B cell (primary cell): ENCODE measurements at regions not wholly inside any gene's neighbourhood (a gene's known extent, or its start where the extent isn't known, plus 50 kb on each side); places are given as distances from the start of the nearest gene placed in this dataset.

Experiments used
- ATAC-seq: fragments of 200-7000 bp; cut with Tn5 transposase; one replicate; pipeline ENCODE4 v1.10.0; 2021; ENCODE audit warnings: low read depth, mild to moderate bottlenecking, moderate number of reproducible peaks, moderate library complexity
- CTCF ChIA-PET: fragments of 350-600 bp; sonication (Branson Sonifier 250); formaldehyde crosslinking; loops from one replicate; lab custom pipeline; 2021; ENCODE audit warnings: antibody characterized with exemption, inconsistent platforms; lab: Charles Lee
- POLR2A ChIA-PET: fragments of 350-600 bp; sonication (Branson Sonifier 250); formaldehyde crosslinking; loops from one replicate; lab custom pipeline; 2021; ENCODE audit warnings: antibody characterized with exemption; lab: Charles Lee
- DNase-seq: peaks from one replicate; pipeline ENCODE4 v3.0.0; 2013
- H2AFZ ChIP-seq: 2 replicates; pipeline ENCODE4 v1.6.1; 2012; ENCODE audit warnings: mild to moderate bottlenecking, low read depth, low read length; ENCODE audit not compliant: insufficient read depth, poor library complexity, severe bottlenecking
- H3K27ac ChIP-seq, 2 donors: 1 replicate in 1 of 2; 2 replicates in 1 of 2; pipeline ENCODE4 v1.5.1; 2012 to 2013; ENCODE audit warnings: low read length in 2 of 2, mild to moderate bottlenecking in 2 of 2, moderate library complexity in 1 of 2
- H3K27me3 ChIP-seq, 4 experiments: fragments of 200-600 bp in 1 of 4; sonication (generic) in 1 of 4; replicated peaks in 1 of 4; 1 replicate in 2 of 4; 2 replicates in 2 of 4; pipeline versions ENCODE4 v1.6.1 to v1.7.0; 2013 to 2016; ENCODE audit warnings: low read length in 3 of 4, mild to moderate bottlenecking in 2 of 4, mixed read lengths in 1 of 4, moderate library complexity in 1 of 4; ENCODE audit not compliant: insufficient read depth in 4 of 4, control insufficient read depth in 3 of 4; ENCODE audit errors: control extremely low read depth in 1 of 4
- H3K36me3 ChIP-seq, 2 experiments: replicated peaks in 1 of 2; 1 replicate in 1 of 2; 2 replicates in 1 of 2; pipeline versions ENCODE4 v1.6.1 to v1.7.1; 2013; ENCODE audit warnings: low read length in 1 of 2; ENCODE audit not compliant: insufficient read depth in 2 of 2, control insufficient read depth in 1 of 2; ENCODE audit errors: control extremely low read depth in 1 of 2, extremely low read depth in 1 of 2
- H3K4me1 ChIP-seq, 2 donors: fragments of 200-600 bp in 1 of 2; sonication (generic) in 1 of 2; 1 replicate in 1 of 2; 2 replicates in 1 of 2; pipeline versions ENCODE4 v1.5.1 to v1.6.1; 2013 to 2017; ENCODE audit warnings: low read length in 2 of 2; ENCODE audit not compliant: control insufficient read depth in 2 of 2, insufficient read depth in 2 of 2
- H3K4me2 ChIP-seq: replicated peaks from 2 replicates; pipeline ENCODE3; 2012; ENCODE audit warnings: mild to moderate bottlenecking, low read depth, low read length; ENCODE audit not compliant: poor library complexity, severe bottlenecking
- H3K4me3 ChIP-seq, 5 experiments: fragments of 200-600 bp in 1 of 5; sonication (generic) in 1 of 5; 1 replicate in 3 of 5; 2 replicates in 2 of 5; pipeline versions ENCODE4 v1.5.1 to v1.7.0; 2011 to 2016; ENCODE audit warnings: low read length in 4 of 5, mild to moderate bottlenecking in 4 of 5, low read depth in 2 of 5, control low read depth in 1 of 5, moderate library complexity in 1 of 5; ENCODE audit not compliant: insufficient read depth in 1 of 5; ENCODE audit errors: control extremely low read depth in 1 of 5, extremely low read depth in 1 of 5
- H3K79me2 ChIP-seq: fragments of 200-600 bp; sonication (generic); one replicate; pipeline ENCODE4 v1.6.0; 2016; ENCODE audit warnings: low read length; ENCODE audit not compliant: control insufficient read depth, insufficient read depth
- H3K9ac ChIP-seq: fragments of 200-600 bp; sonication (generic); 2 replicates; pipeline ENCODE4 v1.6.1; 2017; ENCODE audit warnings: mild to moderate bottlenecking, low read length, moderate library complexity
- H3K9me3 ChIP-seq, 3 donors: one replicate each; pipeline versions ENCODE4 v1.6.1 to v1.7.1; 2013; ENCODE audit warnings: low read length in 2 of 3; ENCODE audit not compliant: control insufficient read depth in 2 of 3, insufficient read depth in 1 of 3; ENCODE audit errors: control extremely low read depth in 1 of 3
- H4K20me1 ChIP-seq: 2 replicates; pipeline ENCODE4 v1.6.0; 2012; ENCODE audit warnings: mild to moderate bottlenecking, low read length; ENCODE audit not compliant: insufficient read depth, control insufficient read depth, poor library complexity, severe bottlenecking
- H3K27ac Mint-ChIP-seq: one replicate; pipeline ENCODE4 v1.8.0; 2021; ENCODE audit warnings: mixed read lengths
- H3K27me3 Mint-ChIP-seq: one replicate; pipeline ENCODE4 v1.8.0; 2021; ENCODE audit warnings: mixed read lengths
- H3K4me1 Mint-ChIP-seq: one replicate; pipeline ENCODE4 v1.8.0; 2021; ENCODE audit warnings: mixed read lengths
- H3K4me3 Mint-ChIP-seq: one replicate; pipeline ENCODE4 v1.8.0; 2021; ENCODE audit warnings: mixed read lengths
- H3K9me3 Mint-ChIP-seq: one replicate; pipeline ENCODE4 v1.8.0; 2022; ENCODE audit warnings: mixed read lengths; ENCODE audit not compliant: insufficient read depth
- EZH2 ChIP-seq: IDR thresholded peaks from 2 replicates; pipeline ENCODE4 v1.6.1; 2012; ENCODE audit warnings: borderline replicate concordance, low read depth, mild to moderate bottlenecking, moderate library complexity, low read length; ENCODE audit not compliant: insufficient read depth, poor library complexity, severe bottlenecking
- WGBS: methylation state at CpG from one replicate; pipeline ENCODE4 v1.1.5; 2013; ENCODE audit warnings: missing lambda C conversion rate; ENCODE audit not compliant: insufficient coverage; 5-methylcytosine and 5-hydroxymethylcytosine counted together
- intact Hi-C: fragments of 100-400 bp; cut with micrococcal nuclease; formaldehyde crosslinking; loops from one replicate; pipeline ENCODE4 v1.10.0; 2022
- TF ChIP-seq, protein P1 (sequence below): fragments of 200-600 bp; IDR thresholded peaks from one replicate; pipeline ENCODE4 v1.8.0; 2022; ENCODE audit warnings: antibody characterized with exemption, mild to moderate bottlenecking

DNA sequence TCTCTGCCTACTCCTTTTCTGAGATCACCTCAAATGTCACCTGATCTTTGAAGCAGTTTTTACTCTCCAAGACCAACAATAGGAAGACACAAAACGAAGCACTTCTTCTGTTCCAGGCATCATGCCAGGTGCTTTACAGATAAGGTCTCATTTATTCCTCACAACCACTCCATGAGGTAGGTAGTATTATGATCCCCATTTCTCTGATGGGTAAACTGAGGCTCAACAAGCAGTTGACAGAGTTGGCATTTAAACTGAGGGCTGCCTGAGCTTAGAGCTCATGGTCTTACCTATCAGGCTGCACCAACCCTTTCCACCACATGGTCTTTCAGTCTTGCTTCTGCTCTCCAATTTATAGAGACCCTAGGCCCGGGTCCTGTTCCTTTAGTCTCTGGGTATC lies 147.2 kb upstream of the JUN start:
- peaks cover 11% of the 10 kb centered on the region for H3K4me1 Mint-ChIP-seq
- 82% methylated on average over 1 of the region's 2 CpGs for WGBS
- H3K27ac Mint-ChIP-seq, result no peak overlapping the region
- TF ChIP-seq EZH2, result no peak
- TF ChIP-seq, protein P1, sequence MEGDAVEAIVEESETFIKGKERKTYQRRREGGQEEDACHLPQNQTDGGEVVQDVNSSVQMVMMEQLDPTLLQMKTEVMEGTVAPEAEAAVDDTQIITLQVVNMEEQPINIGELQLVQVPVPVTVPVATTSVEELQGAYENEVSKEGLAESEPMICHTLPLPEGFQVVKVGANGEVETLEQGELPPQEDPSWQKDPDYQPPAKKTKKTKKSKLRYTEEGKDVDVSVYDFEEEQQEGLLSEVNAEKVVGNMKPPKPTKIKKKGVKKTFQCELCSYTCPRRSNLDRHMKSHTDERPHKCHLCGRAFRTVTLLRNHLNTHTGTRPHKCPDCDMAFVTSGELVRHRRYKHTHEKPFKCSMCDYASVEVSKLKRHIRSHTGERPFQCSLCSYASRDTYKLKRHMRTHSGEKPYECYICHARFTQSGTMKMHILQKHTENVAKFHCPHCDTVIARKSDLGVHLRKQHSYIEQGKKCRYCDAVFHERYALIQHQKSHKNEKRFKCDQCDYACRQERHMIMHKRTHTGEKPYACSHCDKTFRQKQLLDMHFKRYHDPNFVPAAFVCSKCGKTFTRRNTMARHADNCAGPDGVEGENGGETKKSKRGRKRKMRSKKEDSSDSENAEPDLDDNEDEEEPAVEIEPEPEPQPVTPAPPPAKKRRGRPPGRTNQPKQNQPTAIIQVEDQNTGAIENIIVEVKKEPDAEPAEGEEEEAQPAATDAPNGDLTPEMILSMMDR, result no peak
- ATAC-seq (no peak), DNase-seq (no peak)
- Histone ChIP-seq H3K4me2 (no peak overlapping the region), H3K4me3 (no peak overlapping the region), H2AFZ (no peak overlapping the region), H3K36me3 (no peaks in the 10 kb centered on the region), H3K79me2 (no peaks in the 10 kb centered on the region), H4K20me1 (no peaks in the 10 kb centered on the region), H3K27me3 (no peaks in the 10 kb centered on the region), H3K9me3 (no peaks in the 10 kb centered on the region), H3K27ac (no peak overlapping the region), H3K9ac (no peak overlapping the region), H3K4me1 (peaks cover 7 to 9% of the 10 kb centered on the region in 2 donors)
- POLR2A ChIA-PET, result no interaction called here
- no peak overlapping the region for H3K4me3 Mint-ChIP-seq
- CTCF ChIA-PET, result no interaction called here
- H3K27me3 Mint-ChIP-seq, result no peaks in the 10 kb centered on the region
- intact Hi-C loops, result no loop called here
- H3K9me3 Mint-ChIP-seq, result no peaks in the 10 kb centered on the region

DNA sequence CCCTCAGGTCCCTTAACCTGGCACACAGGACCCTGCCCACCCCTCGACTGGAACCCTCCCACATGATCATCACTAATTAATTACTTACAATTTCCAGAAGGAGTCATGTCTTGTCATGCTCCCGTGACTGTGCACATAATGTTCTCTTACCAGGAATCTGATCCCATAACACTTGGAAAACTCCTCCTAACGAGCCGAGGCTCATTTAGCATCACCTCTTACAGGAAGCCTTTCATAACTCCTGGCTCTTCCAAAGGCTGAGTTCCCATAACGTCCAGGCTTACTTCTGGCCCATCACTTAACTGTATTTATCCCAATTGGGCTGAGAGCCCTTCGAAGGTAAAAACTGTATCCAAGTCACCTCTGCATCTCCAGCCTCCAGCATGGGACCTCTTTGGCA lies 147.9 kb upstream of the JUN start:
- Mint-ChIP-seq H3K27ac (peak overlapping the region; percentile 17), H3K9me3 (no peaks in the 10 kb centered on the region), H3K27me3 (no peaks in the 10 kb centered on the region), H3K4me1 (peaks cover 11% of the 10 kb centered on the region), H3K4me3 (no peak overlapping the region)
- no peak overlapping the region for H3K27ac ChIP-seq
- ATAC-seq, result no peak
- no peak overlapping the region for H3K4me3 ChIP-seq
- no peaks in the 10 kb centered on the region for H3K79me2 ChIP-seq
- DNase-seq, result no peak
- POLR2A ChIA-PET, result no interaction called here
- H2AFZ ChIP-seq, result no peak overlapping the region
- H3K36me3 ChIP-seq, result no peaks in the 10 kb centered on the region
- H3K4me2 ChIP-seq, result no peak overlapping the region
- no peaks in the 10 kb centered on the region for H4K20me1 ChIP-seq
- H3K27me3 ChIP-seq, result no peaks in the 10 kb centered on the region
- CTCF ChIA-PET, result no interaction called here
- H3K4me1 ChIP-seq, result peaks cover 7 to 9% of the 10 kb centered on the region in 2 donors
- H3K9ac ChIP-seq, result no peak overlapping the region
- no peak for TF ChIP-seq EZH2
- TF ChIP-seq, protein P1, result no peak
- no peaks in the 10 kb centered on the region for H3K9me3 ChIP-seq
- 86% methylated on average over 5 of the region's 6 CpGs for WGBS
- intact Hi-C loops, result no loop called here
